ENCODE measurements at regions not wholly inside any gene's neighbourhood (a gene's known extent, or its start where the extent isn't known, plus 50 kb on each side); places are given as distances from the start of the nearest gene placed in this dataset.

- no peak for TF ChIP-seq CTCF (IDR thresholded peaks at IDR 0.05)
- H3K4me3 ChIP-seq = no peak overlapping the region
- no peaks in the 10 kb centered on the region for H3K36me3 ChIP-seq
- no peak overlapping the region for H3K27ac ChIP-seq
- no peak for DNase-seq (ENCODE audit: low spot score)
- H3K4me1 ChIP-seq = peaks cover 0 to 5% of the 10 kb centered on the region in 2 donors
- H3K27me3 ChIP-seq = no peaks in the 10 kb centered on the region
- no peaks in the 10 kb centered on the region for H3K9me3 ChIP-seq
These were observed 153.2 kb upstream of the EGFLAM start for GRCh38 chr5:38105231-38105570.

- no peaks in the 10 kb centered on the region for H3K27me3 ChIP-seq
- H3K9me3 ChIP-seq = no peaks in the 10 kb centered on the region
- peaks cover 0 to 5% of the 10 kb centered on the region in 2 donors for H3K4me1 ChIP-seq
- H3K36me3 ChIP-seq = no peaks in the 10 kb centered on the region
- H3K27ac ChIP-seq = no peak overlapping the region
- no peak for TF ChIP-seq CTCF (IDR thresholded peaks at IDR 0.05)
- no peak for DNase-seq (ENCODE audit: low spot score)
- no peak overlapping the region for H3K4me3 ChIP-seq
These were observed 153.7 kb upstream of the EGFLAM start for GRCh38 chr5:38104497-38105230.

GRCh38 chr5:38101897-38102296 is 156.5 kb upstream of the EGFLAM start:
- H3K4me1 ChIP-seq = peaks cover 0 to 5% of the 10 kb centered on the region in 2 donors
- no peak overlapping the region for H3K4me3 ChIP-seq
- no peak overlapping the region for H3K27ac ChIP-seq
- H3K27me3 ChIP-seq = no peaks in the 10 kb centered on the region
- no peak for DNase-seq (ENCODE audit: low spot score)
- no peaks in the 10 kb centered on the region for H3K9me3 ChIP-seq
- TF ChIP-seq CTCF (IDR thresholded peaks at IDR 0.05) = no peak
- H3K36me3 ChIP-seq = no peaks in the 10 kb centered on the region

DNA sequence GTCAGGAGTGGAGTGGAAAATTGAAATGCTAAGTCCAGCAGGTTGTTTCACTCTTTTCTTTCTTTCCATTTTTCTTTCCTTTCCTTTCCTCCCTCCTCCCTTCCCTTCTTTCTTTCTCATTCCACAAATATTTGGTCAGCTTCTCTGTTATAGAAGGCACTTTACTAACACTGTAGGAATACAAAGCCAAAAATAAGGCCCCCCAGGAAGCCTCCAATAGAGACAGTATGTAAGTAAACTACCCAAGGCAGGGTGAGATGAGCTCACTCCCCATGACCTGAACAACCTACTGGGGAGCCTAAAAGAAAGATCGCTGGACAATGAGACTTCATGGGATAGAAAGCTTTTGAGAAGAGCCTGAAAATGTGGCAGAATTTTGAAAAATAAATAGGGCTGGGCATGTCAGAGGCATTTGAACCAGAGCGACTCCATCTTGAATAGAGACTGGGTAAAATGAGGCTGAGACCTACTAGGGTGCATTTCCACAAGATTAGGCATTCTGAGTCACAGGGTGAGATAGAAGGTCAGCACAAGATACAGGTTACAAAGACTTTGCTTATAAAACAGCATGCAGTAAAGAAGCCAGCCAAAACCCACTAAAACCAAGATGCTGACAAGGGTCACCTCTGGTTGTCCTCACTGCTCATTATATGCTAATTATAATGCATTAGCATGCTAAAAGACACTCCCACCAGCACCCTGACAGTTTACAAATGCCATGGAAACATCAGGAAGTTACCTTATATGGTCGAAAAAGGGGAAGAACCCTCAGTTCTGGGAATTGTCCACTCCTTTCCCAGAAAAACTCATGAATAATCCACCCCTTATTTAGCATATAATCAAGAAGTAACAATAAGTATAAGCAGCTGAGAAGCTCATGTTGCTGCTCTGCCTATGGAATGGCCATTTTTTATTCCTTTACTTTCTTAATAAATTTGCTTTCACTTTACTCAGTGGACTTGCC is 158.9 kb upstream of the EGFLAM start:
- Histone ChIP-seq H3K27ac (no peak overlapping the region), H3K4me1 (no peaks in the 10 kb centered on the region), H3K27me3 (no peaks in the 10 kb centered on the region), H3K36me3 (no peaks in the 10 kb centered on the region), H3K9me3 (no peaks in the 10 kb centered on the region), H3K4me3 (no peak overlapping the region)
- TF ChIP-seq CTCF (IDR thresholded peaks at IDR 0.05) = no peak
- DNase-seq (ENCODE audit: low spot score) = no peak

- no peaks in the 10 kb centered on the region for H3K9me3 ChIP-seq
- TF ChIP-seq CTCF (IDR thresholded peaks at IDR 0.05) = no peak
- no peak for DNase-seq (ENCODE audit: low spot score)
- no peak overlapping the region for H3K27ac ChIP-seq
- no peaks in the 10 kb centered on the region for H3K4me1 ChIP-seq
- no peaks in the 10 kb centered on the region for H3K36me3 ChIP-seq
- H3K27me3 ChIP-seq = no peaks in the 10 kb centered on the region
- H3K4me3 ChIP-seq = no peak overlapping the region
These were observed 163.5 kb upstream of the EGFLAM start for GRCh38 chr5:38094889-38095288.

Measured in right atrium auricular region (tissue), 2 donors.